Left ventricle myocardium inferior (tissue), 1 donor: ENCODE measurements at regions not wholly inside any gene's neighbourhood (a gene's known extent, or its start where the extent isn't known, plus 50 kb on each side); places are given as distances from the start of the nearest gene placed in this dataset.

ENCODE experiments used
- DNase-seq: peaks from one replicate; pipeline ENCODE4 v3.0.0-alpha.2; 2020
- H3K27ac ChIP-seq: fragments of 200-600 bp; replicated peaks from 2 replicates; pipeline ENCODE4 v1.8.0; 2021
- H3K27me3 ChIP-seq: fragments of 200-600 bp; 2 replicates; pipeline ENCODE4 v1.8.0; 2021; ENCODE audit warnings: low read depth
- H3K36me3 ChIP-seq: fragments of 200-600 bp; 2 replicates; pipeline ENCODE4 v1.8.0; 2021
- H3K4me1 ChIP-seq: fragments of 200-600 bp; 2 replicates; pipeline ENCODE4 v1.8.0; 2021
- H3K4me3 ChIP-seq: fragments of 200-600 bp; 2 replicates; pipeline ENCODE4 v1.8.0; 2021; ENCODE audit warnings: mild to moderate bottlenecking, moderate library complexity
- H3K9me3 ChIP-seq: fragments of 200-600 bp; replicated peaks from 2 replicates; pipeline ENCODE4 v1.8.0; 2021
- CTCF ChIP-seq: fragments of 200-600 bp; IDR thresholded peaks from 2 replicates; pipeline ENCODE4 v1.8.0; 2021; ENCODE audit warnings: antibody characterized with exemption, mild to moderate bottlenecking, borderline replicate concordance
- intact Hi-C: fragments of 100-400 bp; cut with micrococcal nuclease; formaldehyde crosslinking; loops from one replicate; pipeline ENCODE4 v1.11.0; 2022
- donor health status: DM: no; HTN: yes; CAD: no; lungs with severe emphysema.

- H3K9me3 ChIP-seq, result no peaks in the 10 kb centered on the region
Measured at GRCh38 chr5:100418231-100418630, 116.9 kb upstream of the FAM174A start.

GRCh38 chr5:100409660-100410151 is 125.5 kb upstream of the FAM174A start:
- no peak for TF ChIP-seq CTCF
- intact Hi-C loops, result no loop called here
- H3K27ac ChIP-seq, result no peak overlapping the region

More at GRCh38 chr5:100418231-100418630, 116.9 kb upstream of the FAM174A start:
- intact Hi-C loops, result no loop called here
- H3K27me3 ChIP-seq, result no peaks in the 10 kb centered on the region
- TF ChIP-seq CTCF, result no peak
- H3K4me3 ChIP-seq, result no peak overlapping the region
- DNase-seq, result no peak
- H3K36me3 ChIP-seq, result no peaks in the 10 kb centered on the region
- no peaks in the 10 kb centered on the region for H3K4me1 ChIP-seq
- H3K27ac ChIP-seq, result no peak overlapping the region

GRCh38 chr5:100407053-100407452 is 128.1 kb upstream of the FAM174A start:
- H3K4me1 ChIP-seq, result no peaks in the 10 kb centered on the region
- no peaks in the 10 kb centered on the region for H3K27me3 ChIP-seq
- intact Hi-C loops, result no loop called here
- no peaks in the 10 kb centered on the region for H3K36me3 ChIP-seq
- H3K4me3 ChIP-seq, result no peak overlapping the region
- no peak for TF ChIP-seq CTCF
- H3K27ac ChIP-seq, result no peak overlapping the region
- H3K9me3 ChIP-seq, result no peaks in the 10 kb centered on the region
- no peak for DNase-seq

More at GRCh38 chr5:100409660-100410151, 125.5 kb upstream of the FAM174A start:
- Histone ChIP-seq H3K4me3 (no peak overlapping the region), H3K36me3 (no peaks in the 10 kb centered on the region), H3K4me1 (no peaks in the 10 kb centered on the region), H3K27me3 (no peaks in the 10 kb centered on the region), H3K9me3 (no peaks in the 10 kb centered on the region)
- no peak for DNase-seq

GRCh38 chr5:100406640-100407039 is 128.5 kb upstream of the FAM174A start:
- no peak for DNase-seq
- no peak overlapping the region for H3K27ac ChIP-seq
- H3K4me3 ChIP-seq, result no peak overlapping the region
- no peak for TF ChIP-seq CTCF
- no peaks in the 10 kb centered on the region for H3K9me3 ChIP-seq
- H3K27me3 ChIP-seq, result no peaks in the 10 kb centered on the region
- no peaks in the 10 kb centered on the region for H3K4me1 ChIP-seq
- intact Hi-C loops, result no loop called here
- H3K36me3 ChIP-seq, result no peaks in the 10 kb centered on the region

- no peak overlapping the region for H3K4me3 ChIP-seq
- no peaks in the 10 kb centered on the region for H3K9me3 ChIP-seq
- no peaks in the 10 kb centered on the region for H3K27me3 ChIP-seq
- intact Hi-C loops, result no loop called here
- no peak for DNase-seq
- no peak for TF ChIP-seq CTCF
- H3K4me1 ChIP-seq, result no peaks in the 10 kb centered on the region
- no peak overlapping the region for H3K27ac ChIP-seq
- no peaks in the 10 kb centered on the region for H3K36me3 ChIP-seq
Measured at GRCh38 chr5:100402071-100402470, 133.1 kb upstream of the FAM174A start.
